NCI-H69 (cell line): ENCODE measurements at regions not wholly inside any gene's neighbourhood (a gene's known extent, or its start where the extent isn't known, plus 50 kb on each side); places are given as distances from the start of the nearest gene placed in this dataset.

ENCODE experiments used
- DNase-seq: peaks from one replicate; lab custom pipeline; 2025; lab: John Stamatoyannopoulos, UW

- DNase-seq = no peak
Observed at GRCh38 chr13:80131204-80131603, 209.7 kb downstream of the SPRY2 start.

- DNase-seq = no peak
Observed at GRCh38 chr13:80126389-80127068, 214.4 kb downstream of the SPRY2 start.

- no peak for DNase-seq
Observed at GRCh38 chr13:80123945-80124344, 217.0 kb downstream of the SPRY2 start.

GRCh38 chr13:80121038-80121437, 219.9 kb downstream of the SPRY2 start:
- no peak for DNase-seq

GRCh38 chr13:80118506-80118905, 222.4 kb downstream of the SPRY2 start:
- no peak for DNase-seq

- DNase-seq = no peak
Observed at GRCh38 chr13:80118099-80118498, 222.8 kb downstream of the SPRY2 start.

GRCh38 chr13:80117515-80117914, 223.4 kb downstream of the SPRY2 start:
- DNase-seq = no peak

- no peak for DNase-seq
Observed at GRCh38 chr13:80116107-80116506, 224.8 kb downstream of the SPRY2 start.

GRCh38 chr13:80115616-80116015, 225.3 kb downstream of the SPRY2 start:
- no peak for DNase-seq

GRCh38 chr13:80113714-80114454, 227.0 kb downstream of the SPRY2 start:
- DNase-seq = no peak

- DNase-seq = no peak
Observed at GRCh38 chr13:80109303-80109702, 231.6 kb downstream of the SPRY2 start.

- DNase-seq = no peak
Observed at GRCh38 chr13:80105350-80105749, 235.6 kb downstream of the SPRY2 start.

- no peak for DNase-seq
Observed at GRCh38 chr13:80101040-80101439, 239.9 kb downstream of the SPRY2 start.

GRCh38 chr13:80100636-80101035, 240.3 kb downstream of the SPRY2 start:
- DNase-seq = no peak

GRCh38 chr13:80097561-80097960, 243.4 kb downstream of the SPRY2 start:
- no peak for DNase-seq

- no peak for DNase-seq
Observed at GRCh38 chr13:80096383-80096782, 244.5 kb downstream of the SPRY2 start.

GRCh38 chr13:80094526-80094925, 246.4 kb downstream of the SPRY2 start:
- no peak for DNase-seq

- no peak for DNase-seq
Observed at GRCh38 chr13:80093888-80094287, 247.0 kb downstream of the SPRY2 start.

GRCh38 chr13:80086304-80086721, 254.6 kb downstream of the SPRY2 start:
- DNase-seq = no peak

GRCh38 chr13:80083853-80084676, 256.9 kb downstream of the SPRY2 start:
- no peak for DNase-seq

GRCh38 chr13:80083081-80083852, 257.7 kb downstream of the SPRY2 start:
- no peak for DNase-seq
